Chondrocyte (in vitro differentiated cells): ENCODE measurements at regions not wholly inside any gene's neighbourhood (a gene's known extent, or its start where the extent isn't known, plus 50 kb on each side); places are given as distances from the start of the nearest gene placed in this dataset.

ENCODE experiments used
- DNase-seq: peaks from one replicate; pipeline ENCODE4 v3.0.0; 2021; ENCODE audit warnings: mixed read lengths, low spot score
- H3K27ac Mint-ChIP-seq: one replicate; pipeline ENCODE4 v1.8.0; 2021; ENCODE audit warnings: mild to moderate bottlenecking, moderate library complexity, mixed read lengths; ENCODE audit not compliant: unreplicated experiment
- H3K27me3 Mint-ChIP-seq: 2 replicates; pipeline ENCODE4 v1.8.0; 2021; ENCODE audit warnings: low read depth, mixed read lengths
- H3K36me3 Mint-ChIP-seq: 2 replicates; pipeline ENCODE4 v1.8.0; 2021; ENCODE audit warnings: low read depth, mixed read lengths
- H3K4me1 Mint-ChIP-seq: 2 replicates; pipeline ENCODE4 v1.8.0; 2021; ENCODE audit warnings: low read depth, mild to moderate bottlenecking, mixed read lengths
- H3K4me3 Mint-ChIP-seq: one replicate; pipeline ENCODE4 v1.8.0; 2021; ENCODE audit warnings: mild to moderate bottlenecking, moderate library complexity, mixed read lengths; ENCODE audit not compliant: unreplicated experiment
- H3K9me3 Mint-ChIP-seq: 2 replicates; pipeline ENCODE4 v1.8.0; 2021; ENCODE audit warnings: low read depth, mixed read lengths
- CTCF ChIP-seq: fragments of 200-600 bp; sonication (generic); IDR thresholded peaks from 2 replicates; pipeline ENCODE4 v1.5.0; 2021; ENCODE audit warnings: antibody characterized with exemption, mild to moderate bottlenecking, moderate library complexity

GRCh38 chr5:60514152-60514551, 185.8 kb downstream of the DEPDC1B start:
- no peak overlapping the region for H3K27ac Mint-ChIP-seq
- H3K27me3 Mint-ChIP-seq: no peaks in the 10 kb centered on the region

DNA sequence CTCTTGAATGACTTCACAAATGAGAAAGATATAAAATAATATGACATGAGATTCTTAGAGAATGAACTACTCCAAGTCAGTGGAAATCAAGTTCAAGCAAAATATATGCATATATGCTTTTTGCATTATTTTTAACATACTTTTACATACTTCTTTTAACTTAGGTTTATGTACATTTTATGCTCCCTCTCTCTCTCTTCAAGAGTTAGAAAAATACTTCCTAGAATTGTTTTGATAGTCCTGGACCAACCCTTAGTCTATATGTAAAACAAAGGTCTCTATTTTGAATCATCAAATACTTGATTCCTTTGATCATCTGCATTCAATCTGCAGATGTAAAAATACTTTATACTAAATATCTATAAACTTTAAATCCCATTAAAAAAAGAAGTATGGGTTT, 187.8 kb downstream of the DEPDC1B start:
- TF ChIP-seq CTCF: no peak
- Mint-ChIP-seq H3K9me3 (no peaks in the 10 kb centered on the region), H3K27ac (no peak overlapping the region), H3K36me3 (no peaks in the 10 kb centered on the region), H3K27me3 (no peaks in the 10 kb centered on the region), H3K4me3 (no peak overlapping the region), H3K4me1 (peaks cover 38% of the 10 kb centered on the region)
- no peak for DNase-seq

More at GRCh38 chr5:60514152-60514551, 185.8 kb downstream of the DEPDC1B start:
- no peak for DNase-seq
- Mint-ChIP-seq H3K9me3 (no peaks in the 10 kb centered on the region), H3K36me3 (no peaks in the 10 kb centered on the region), H3K4me3 (no peak overlapping the region), H3K4me1 (peaks cover 36% of the 10 kb centered on the region)
- no peak for TF ChIP-seq CTCF

- H3K9me3 Mint-ChIP-seq: no peaks in the 10 kb centered on the region
- no peak for TF ChIP-seq CTCF
- no peak overlapping the region for H3K4me3 Mint-ChIP-seq
- peaks cover 47% of the 10 kb centered on the region for H3K4me1 Mint-ChIP-seq
- DNase-seq: no peak
- no peaks in the 10 kb centered on the region for H3K27me3 Mint-ChIP-seq
- H3K36me3 Mint-ChIP-seq: no peaks in the 10 kb centered on the region
- no peak overlapping the region for H3K27ac Mint-ChIP-seq
These were observed 189.3 kb downstream of the DEPDC1B start for GRCh38 chr5:60510663-60511062.

GRCh38 chr5:60510049-60510448, 189.9 kb downstream of the DEPDC1B start:
- no peaks in the 10 kb centered on the region for H3K27me3 Mint-ChIP-seq
- no peak for TF ChIP-seq CTCF
- H3K9me3 Mint-ChIP-seq: no peaks in the 10 kb centered on the region
- H3K27ac Mint-ChIP-seq: no peak overlapping the region
- peaks cover 52% of the 10 kb centered on the region for H3K4me1 Mint-ChIP-seq
- H3K36me3 Mint-ChIP-seq: no peaks in the 10 kb centered on the region
- no peak for DNase-seq
- H3K4me3 Mint-ChIP-seq: no peak overlapping the region

DNA sequence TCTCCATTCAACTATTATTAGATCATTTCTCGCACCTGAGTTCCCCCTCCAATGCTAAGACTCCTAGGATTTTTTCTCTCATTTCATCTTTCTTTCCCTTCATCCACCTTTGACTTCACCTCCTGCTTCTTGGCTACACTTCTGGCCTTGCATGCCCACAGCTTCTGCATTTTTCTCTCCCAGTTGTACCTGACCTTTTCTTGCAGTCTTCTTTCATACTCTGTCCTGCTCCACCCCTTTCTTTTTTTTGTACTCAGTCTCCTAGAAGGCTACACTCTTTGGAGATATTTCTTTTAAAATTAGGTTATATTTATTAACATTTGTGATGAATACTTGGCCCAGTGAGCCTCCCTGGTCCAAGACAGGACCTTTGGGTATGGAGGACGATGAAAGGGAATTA, 190.4 kb downstream of the DEPDC1B start:
- H3K9me3 Mint-ChIP-seq: no peaks in the 10 kb centered on the region

More for the DNA sequence above, 190.4 kb downstream of the DEPDC1B start:
- Mint-ChIP-seq H3K27me3 (no peaks in the 10 kb centered on the region), H3K4me3 (no peak overlapping the region), H3K4me1 (peaks cover 55% of the 10 kb centered on the region), H3K36me3 (no peaks in the 10 kb centered on the region), H3K27ac (no peak overlapping the region)
- TF ChIP-seq CTCF: no peak
- no peak for DNase-seq
